Neuronal stem cell (in vitro differentiated cells): ENCODE measurements at regions not wholly inside any gene's neighbourhood (a gene's known extent, or its start where the extent isn't known, plus 50 kb on each side); places are given as distances from the start of the nearest gene placed in this dataset.

Source experiments
- DNase-seq: peaks from one replicate; pipeline ENCODE4 v3.0.0-alpha.2; 2013; ENCODE audit warnings: low spot score
- H2AFZ ChIP-seq: one replicate; pipeline ENCODE4 v1.6.1; 2013; ENCODE audit warnings: mild to moderate bottlenecking, low read length, inconsistent platforms
- H2AK5ac ChIP-seq: 2 replicates; pipeline ENCODE4 v1.6.1; 2013; ENCODE audit warnings: low read depth, mild to moderate bottlenecking, inconsistent platforms, low read length, moderate library complexity, mixed read lengths
- H2BK120ac ChIP-seq: 2 replicates; pipeline ENCODE4 v1.6.1; 2013; ENCODE audit warnings: low read depth, mild to moderate bottlenecking, inconsistent platforms, low read length, moderate library complexity, mixed read lengths
- H2BK12ac ChIP-seq: one replicate; pipeline ENCODE4 v1.6.1; 2013; ENCODE audit warnings: low read length, inconsistent platforms
- H2BK15ac ChIP-seq: 2 replicates; pipeline ENCODE4 v1.6.1; 2013; ENCODE audit warnings: mild to moderate bottlenecking, low read length, inconsistent platforms, mixed read lengths
- H2BK5ac ChIP-seq: one replicate; pipeline ENCODE4 v1.6.1; 2013; ENCODE audit warnings: inconsistent platforms, mild to moderate bottlenecking, low read length, moderate library complexity
- H3K14ac ChIP-seq: one replicate; pipeline ENCODE4 v1.6.1; 2013; ENCODE audit warnings: low read length, inconsistent platforms
- H3K18ac ChIP-seq: 2 replicates; pipeline ENCODE4 v1.6.1; 2013; ENCODE audit warnings: low read length, inconsistent platforms
- H3K23ac ChIP-seq: 2 replicates; pipeline ENCODE4 v1.6.1; 2013; ENCODE audit warnings: low read depth, mild to moderate bottlenecking, mixed read lengths, low read length, inconsistent platforms; ENCODE audit not compliant: poor library complexity
- H3K27ac ChIP-seq: replicated peaks from 3 replicates; pipeline ENCODE4 v1.5.1; 2013; ENCODE audit warnings: low read length, inconsistent platforms
- H3K27me3 ChIP-seq, 3 experiments: 2 replicates each; pipeline ENCODE4 v1.6.1; 2013; ENCODE audit warnings: low read length in 3 of 3, mild to moderate bottlenecking in 2 of 3, inconsistent platforms in 1 of 3, low read depth in 1 of 3, mixed read lengths in 1 of 3, moderate library complexity in 1 of 3; ENCODE audit not compliant: control insufficient read depth in 3 of 3, insufficient read depth in 3 of 3
- H3K36me3 ChIP-seq, 2 donors: replicated peaks in 1 of 2; 2 replicates each; pipeline ENCODE4 v1.6.1; 2013; ENCODE audit warnings: low read length in 2 of 2; ENCODE audit not compliant: control insufficient read depth in 2 of 2, insufficient read depth in 2 of 2
- H3K4ac ChIP-seq: 2 replicates; pipeline ENCODE4 v1.6.1; 2013; ENCODE audit warnings: inconsistent platforms, mild to moderate bottlenecking, low read length, moderate library complexity
- H3K4me1 ChIP-seq, 2 donors: 1 replicate in 1 of 2; 2 replicates in 1 of 2; pipeline ENCODE4 v1.6.1; 2013; ENCODE audit warnings: low read length in 2 of 2, low read depth in 1 of 2; ENCODE audit not compliant: control insufficient read depth in 2 of 2, insufficient read depth in 1 of 2
- H3K4me2 ChIP-seq: one replicate; pipeline ENCODE4 v1.6.1; 2013; ENCODE audit warnings: mild to moderate bottlenecking, low read length, inconsistent platforms; ENCODE audit not compliant: insufficient read depth, poor library complexity, severe bottlenecking
- H3K4me3 ChIP-seq, 2 donors: 2 replicates each; pipeline ENCODE4 v1.5.1; 2013; ENCODE audit warnings: low read length in 2 of 2, mild to moderate bottlenecking in 2 of 2, inconsistent platforms in 1 of 2, moderate library complexity in 1 of 2
- H3K79me1 ChIP-seq: one replicate; pipeline ENCODE4 v1.6.1; 2013; ENCODE audit warnings: low read depth, mild to moderate bottlenecking, inconsistent platforms, low read length, moderate library complexity
- H3K9ac ChIP-seq: one replicate; pipeline ENCODE4 v1.6.1; 2013; ENCODE audit warnings: mild to moderate bottlenecking, low read depth, low read length, inconsistent platforms; ENCODE audit not compliant: poor library complexity
- H3K9me3 ChIP-seq, 2 donors: replicated peaks in 1 of 2; 2 replicates each; pipeline versions ENCODE3 to v1.6.1; 2013; ENCODE audit warnings: low read length in 2 of 2, mild to moderate bottlenecking in 2 of 2, inconsistent platforms in 1 of 2, low read depth in 1 of 2, mixed read lengths in 1 of 2, moderate library complexity in 1 of 2; ENCODE audit not compliant: control insufficient read depth in 2 of 2, insufficient read depth in 1 of 2
- H4K8ac ChIP-seq: one replicate; pipeline ENCODE4 v1.6.1; 2013; ENCODE audit warnings: low read depth, mild to moderate bottlenecking, inconsistent platforms, low read length, moderate library complexity
- H4K91ac ChIP-seq: one replicate; pipeline ENCODE4 v1.6.1; 2013; ENCODE audit warnings: low read length, low read depth, mild to moderate bottlenecking, inconsistent platforms; ENCODE audit not compliant: poor library complexity
- WGBS, 2 donors: extraction: QIAGEN DNeasy Blood & Tissue Kit; methylation state at CpG; one replicate each; pipeline ENCODE4 v1.1.7; 2013; ENCODE audit warnings: missing lambda C conversion rate in 2 of 2, mixed read lengths in 1 of 2; ENCODE audit not compliant: insufficient read length in 2 of 2, insufficient replicate concordance in 1 of 2; ENCODE audit errors: extremely low coverage in 2 of 2; 5-methylcytosine and 5-hydroxymethylcytosine counted together

GRCh38 chr5:124590686-124591085, 155.8 kb downstream of the ZNF608 start:
- Histone ChIP-seq H3K9me3 (peaks cover under 1 to 8% of the 10 kb centered on the region in 2 donors), H2AK5ac (no peak overlapping the region), H4K91ac (no peak overlapping the region), H3K27me3 (no peaks in the 10 kb centered on the region), H3K4me3 (no peak overlapping the region), H3K27ac (no peak overlapping the region), H2BK5ac (no peak overlapping the region), H3K14ac (no peak overlapping the region), H2BK15ac (no peak overlapping the region), H2BK120ac (no peak overlapping the region), H2AFZ (no peak overlapping the region), H3K79me1 (peaks cover 2% of the 10 kb centered on the region), H3K23ac (no peak overlapping the region), H4K8ac (no peak overlapping the region), H3K18ac (no peak overlapping the region), H3K36me3 (no peaks in the 10 kb centered on the region), H3K4me1 (peaks cover 0 to 6% of the 10 kb centered on the region in 2 donors), H3K4me2 (no peak overlapping the region), H3K4ac (no peak overlapping the region), H3K9ac (no peak overlapping the region), H2BK12ac (no peak overlapping the region)
- no CpG with 5 or more reads among the region's 1 CpG for WGBS, 2 donors
- DNase-seq, result no peak

GRCh38 chr5:124587280-124587679, 159.2 kb downstream of the ZNF608 start:
- no peak overlapping the region for H3K9ac ChIP-seq
- H2AK5ac ChIP-seq, result no peak overlapping the region
- peaks cover 4 to 23% of the 10 kb centered on the region in 2 donors for H3K9me3 ChIP-seq
- H2BK5ac ChIP-seq, result no peak overlapping the region
- H3K4me2 ChIP-seq, result no peak overlapping the region
- no peak overlapping the region for H3K23ac ChIP-seq
- peaks cover 2% of the 10 kb centered on the region for H3K79me1 ChIP-seq
- no peak overlapping the region for H2BK120ac ChIP-seq
- H2AFZ ChIP-seq, result no peak overlapping the region
- no peak overlapping the region for H2BK12ac ChIP-seq
- H3K4me1 ChIP-seq, result peaks cover 16 to 20% of the 10 kb centered on the region in 2 donors
- H3K27me3 ChIP-seq, result no peaks in the 10 kb centered on the region
- DNase-seq, result no peak
- H3K27ac ChIP-seq, result no peak overlapping the region
- no peak overlapping the region for H4K91ac ChIP-seq
- H3K4me3 ChIP-seq, result no peak overlapping the region
- H4K8ac ChIP-seq, result no peak overlapping the region
- no peak overlapping the region for H3K18ac ChIP-seq
- H3K14ac ChIP-seq, result no peak overlapping the region
- WGBS, 2 donors, result no CpG with 5 or more reads among the region's 4 CpGs
- H2BK15ac ChIP-seq, result no peak overlapping the region
- no peak overlapping the region for H3K4ac ChIP-seq
- no peaks in the 10 kb centered on the region for H3K36me3 ChIP-seq

- H2BK5ac ChIP-seq, result no peak overlapping the region
- H3K23ac ChIP-seq, result no peak overlapping the region
- no peak overlapping the region for H3K4me2 ChIP-seq
- H3K9me3 ChIP-seq, result peaks cover 4 to 23% of the 10 kb centered on the region in 2 donors
- WGBS, 2 donors, result no CpG with 5 or more reads among the region's 4 CpGs
- no peak overlapping the region for H3K4me3 ChIP-seq
- H2AK5ac ChIP-seq, result peak overlapping the region; percentile 49
- DNase-seq, result no peak
- no peak overlapping the region for H2BK15ac ChIP-seq
- no peaks in the 10 kb centered on the region for H3K36me3 ChIP-seq
- no peak overlapping the region for H3K4ac ChIP-seq
- H2BK12ac ChIP-seq, result no peak overlapping the region
- H4K91ac ChIP-seq, result no peak overlapping the region
- no peak overlapping the region for H2AFZ ChIP-seq
- H4K8ac ChIP-seq, result no peak overlapping the region
- H3K27ac ChIP-seq, result no peak overlapping the region
- H3K79me1 ChIP-seq, result no peaks in the 10 kb centered on the region
- no peak overlapping the region for H3K18ac ChIP-seq
- H3K14ac ChIP-seq, result no peak overlapping the region
- H3K27me3 ChIP-seq, result no peaks in the 10 kb centered on the region
- no peak overlapping the region for H2BK120ac ChIP-seq
- H3K4me1 ChIP-seq, result peaks cover 21 to 36% of the 10 kb centered on the region in 2 donors
- no peak overlapping the region for H3K9ac ChIP-seq
These were observed 161.3 kb downstream of the ZNF608 start for GRCh38 chr5:124584991-124585715.

- H3K14ac ChIP-seq, result no peak overlapping the region
- no peak for DNase-seq
- no CpG with 5 or more reads among the region's 7 CpGs for WGBS, 2 donors
These were observed 162.7 kb downstream of the ZNF608 start for GRCh38 chr5:124583469-124584350.

More at GRCh38 chr5:124583469-124584350, 162.7 kb downstream of the ZNF608 start:
- H3K4me3 ChIP-seq, result no peak overlapping the region
- no peak overlapping the region for H2BK15ac ChIP-seq
- no peak overlapping the region for H3K4ac ChIP-seq
- no peaks in the 10 kb centered on the region for H3K79me1 ChIP-seq
- no peak overlapping the region for H3K9ac ChIP-seq
- H4K91ac ChIP-seq, result no peak overlapping the region
- H2AK5ac ChIP-seq, result no peak overlapping the region
- no peaks in the 10 kb centered on the region for H3K27me3 ChIP-seq
- no peak overlapping the region for H2BK12ac ChIP-seq
- no peak overlapping the region for H2AFZ ChIP-seq
- peaks cover 4 to 23% of the 10 kb centered on the region in 2 donors for H3K9me3 ChIP-seq
- H2BK120ac ChIP-seq, result no peak overlapping the region
- H3K36me3 ChIP-seq, result no peaks in the 10 kb centered on the region
- H3K4me1 ChIP-seq, result peaks cover 21 to 37% of the 10 kb centered on the region in 2 donors
- H2BK5ac ChIP-seq, result no peak overlapping the region
- H4K8ac ChIP-seq, result no peak overlapping the region
- H3K27ac ChIP-seq, result no peak overlapping the region
- H3K23ac ChIP-seq, result no peak overlapping the region
- no peak overlapping the region for H3K4me2 ChIP-seq
- no peak overlapping the region for H3K18ac ChIP-seq
